ENCODE measurements at regions not wholly inside any gene's neighbourhood (a gene's known extent, or its start where the extent isn't known, plus 50 kb on each side); places are given as distances from the start of the nearest gene placed in this dataset.

GRCh38 chr11:42244376-42244775, 784.9 kb upstream of the LRRC4C start:
- DNase-seq (ENCODE audit: low read depth, low spot score) (no peak), FAIRE-seq (no peak)
- TF ChIP-seq GATA2 (IDR thresholded peaks at IDR 0.05; ENCODE audit: insufficient read depth, insufficient read length, low read depth, low read length) (no peak), POLR2AphosphoS5 (IDR thresholded peaks at IDR 0.05; ENCODE audit: insufficient read depth, low read depth, low read length) (no peak), EZH2 (IDR thresholded peaks at IDR 0.05; ENCODE audit: borderline replicate concordance, low read depth, low read length, severe bottlenecking) (no peak), POLR2A (IDR thresholded peaks at IDR 0.05; ENCODE audit: low read depth, low read length) (no peak), JUN (IDR thresholded peaks at IDR 0.05; ENCODE audit: borderline replicate concordance, insufficient read depth, insufficient read length, low read depth) (no peak), FOS (IDR thresholded peaks at IDR 0.05; ENCODE audit: borderline replicate concordance, insufficient read depth, low read length) (no peak), MAX (IDR thresholded peaks at IDR 0.05; ENCODE audit: insufficient read depth, insufficient read length) (no peak), MYC (IDR thresholded peaks at IDR 0.05; ENCODE audit: low read depth, low read length) (no peak), CTCF (IDR thresholded peaks at IDR 0.05; ENCODE audit: extremely low read depth in 1 of 2, insufficient read depth in 1 of 2, low read depth in 1 of 2, low read length in 2 of 2) (no peak)
- Histone ChIP-seq H3K27ac (ENCODE audit: insufficient read depth, low read depth, low read length) (no peak overlapping the region), H3K79me2 (ENCODE audit: control insufficient read depth, insufficient read depth, low read length) (no peaks in the 10 kb centered on the region), H3K9ac (replicated peaks; ENCODE audit: extremely low read depth, insufficient read depth, low read length) (no peak overlapping the region), H3K4me3 (replicated peaks in 1 of 3; ENCODE audit: insufficient read depth in 1 of 3, low read depth in 1 of 3, low read length in 3 of 3) (no peak overlapping the region), H3K27me3 (ENCODE audit: control insufficient read depth in 2 of 2, insufficient read depth in 2 of 2, low read length in 2 of 2) (no peaks in the 10 kb centered on the region), H4K20me1 (replicated peaks; ENCODE audit: control insufficient read depth, extremely low read depth, insufficient read depth, low read length) (no peaks in the 10 kb centered on the region), H2AFZ (ENCODE audit: low read depth, low read length) (no peak overlapping the region), H3K36me3 (ENCODE audit: control insufficient read depth in 2 of 2, extremely low read depth in 1 of 2, insufficient read depth in 2 of 2, low read length in 2 of 2) (no peaks in the 10 kb centered on the region), H3K9me3 (replicated peaks; ENCODE audit: control insufficient read depth, insufficient read depth, low read length) (no peaks in the 10 kb centered on the region), H3K9me1 (replicated peaks; ENCODE audit: control insufficient read depth, extremely low read depth, insufficient read depth, low read length) (no peaks in the 10 kb centered on the region), H3K4me2 (ENCODE audit: insufficient read depth, low read length) (no peak overlapping the region), H3K4me1 (ENCODE audit: control insufficient read depth, extremely low read depth, insufficient read depth, low read length) (no peaks in the 10 kb centered on the region)
- intact Hi-C loops (cut with micrococcal nuclease) = no loop called here
- dilution Hi-C loops (cut with MboI; ENCODE audit: extremely low pct_ligation_motif_present, low sequenced_read_pairs) = no loop called here
- POLR2A ChIA-PET = no interaction called here
- CTCF ChIA-PET = interaction anchor here (1.4 kb wide), 1 partner anchor 13 kb away, joined by 3 read pairs; no protein-coding TSS in a partner anchor
- no TSS peak for BruUV-seq (replicated peaks)

All from endothelial cell of umbilical vein (primary cell).